ENCODE measurements at regions not wholly inside any gene's neighbourhood (a gene's known extent, or its start where the extent isn't known, plus 50 kb on each side); places are given as distances from the start of the nearest gene placed in this dataset.
"Not testable (repeated sequence)": the region's sequence is repeated elsewhere in the genome, so short reads cannot be mapped to it uniquely, and the experiment has no call there.

DNA sequence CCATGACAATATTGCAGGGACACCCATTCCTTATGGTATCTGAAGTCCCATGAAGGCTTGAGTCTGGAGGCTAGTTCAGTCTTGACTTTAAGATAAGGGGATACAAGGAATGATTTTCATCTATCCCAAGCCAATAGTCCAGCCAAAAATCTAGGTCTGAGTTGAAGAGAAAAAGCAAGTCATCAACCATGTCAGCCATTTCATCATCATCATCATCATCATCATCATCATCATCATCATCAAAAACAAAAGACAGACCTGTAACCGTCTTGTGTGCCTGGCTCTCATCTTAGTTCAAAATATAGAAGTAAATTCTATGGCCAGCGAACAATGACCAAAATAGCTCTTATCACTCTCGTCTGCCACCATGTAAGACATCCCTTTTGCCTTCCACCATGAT lies 59.5 kb upstream of the FAM90A26 start:
- H3K27me3 ChIP-seq (ENCODE audit: insufficient read depth, poor library complexity, severe bottlenecking); DNase-seq (ENCODE audit: low read depth in 1 of 2, low spot score in 1 of 2); H3K27ac ChIP-seq (replicated peaks); H3K4me3 ChIP-seq (replicated peaks; ENCODE audit: insufficient read depth, low read length): not testable (repeated sequence)

DNA sequence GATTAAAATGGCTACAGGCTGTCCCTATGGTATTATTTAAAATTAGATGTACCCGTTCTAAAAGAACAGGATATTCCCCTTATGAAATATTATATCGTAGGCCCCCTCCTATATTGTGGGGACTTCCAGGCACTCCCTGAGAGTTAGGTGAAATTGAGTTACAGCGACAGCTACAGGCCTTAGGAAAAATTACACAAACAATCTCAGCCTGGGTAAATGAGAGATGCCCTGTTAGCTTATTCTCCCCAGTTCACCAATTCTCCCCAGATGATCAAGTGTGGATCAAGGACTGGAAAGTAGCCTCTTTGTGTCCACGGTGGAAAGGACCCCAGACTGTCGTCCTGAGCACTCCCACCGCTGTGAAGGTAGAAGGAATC lies 67.1 kb upstream of the FAM90A26 start:
- DNase-seq (ENCODE audit: low read depth in 1 of 2, low spot score in 1 of 2); H3K27me3 ChIP-seq (ENCODE audit: insufficient read depth, poor library complexity, severe bottlenecking); H3K27ac ChIP-seq (replicated peaks); H3K4me3 ChIP-seq (replicated peaks; ENCODE audit: insufficient read depth, low read length): not testable (repeated sequence)

DNA sequence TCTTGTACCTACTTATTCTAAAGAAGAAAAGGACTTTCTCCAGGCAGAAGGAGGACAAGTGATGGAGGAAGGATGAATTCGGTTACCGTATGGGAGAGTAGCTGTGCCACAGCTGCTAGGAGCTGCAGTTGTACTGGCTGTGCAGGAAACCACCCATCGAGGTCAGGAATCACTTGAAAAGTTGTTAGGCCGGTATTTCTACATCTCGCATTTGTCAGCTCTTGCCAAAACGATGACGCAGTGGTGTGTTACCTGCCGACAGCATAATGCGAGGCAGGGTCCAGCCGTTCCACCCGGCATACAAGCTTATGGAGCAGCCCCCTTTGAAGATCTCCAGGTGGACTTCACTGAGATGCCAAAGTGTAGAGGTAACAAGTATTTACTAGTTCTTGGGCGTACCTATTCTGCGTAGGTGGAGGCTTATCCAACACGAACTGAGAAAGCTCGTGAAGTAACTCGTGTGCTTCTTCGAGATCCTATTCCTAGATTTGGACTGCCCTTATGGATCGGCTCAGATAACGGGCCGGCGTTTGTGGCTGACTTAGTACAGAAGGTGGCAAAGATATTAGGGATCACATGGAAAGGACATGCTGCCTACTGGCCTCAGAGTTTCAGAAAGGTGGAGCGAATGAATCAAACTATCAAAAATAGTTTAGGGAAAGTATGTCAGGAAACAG lies 67.6 kb upstream of the FAM90A26 start:
- not testable (repeated sequence) for H3K27ac ChIP-seq (replicated peaks); H3K27me3 ChIP-seq (ENCODE audit: insufficient read depth, poor library complexity, severe bottlenecking); DNase-seq (ENCODE audit: low read depth in 1 of 2, low spot score in 1 of 2); H3K4me3 ChIP-seq (replicated peaks; ENCODE audit: insufficient read depth, low read length)

DNA sequence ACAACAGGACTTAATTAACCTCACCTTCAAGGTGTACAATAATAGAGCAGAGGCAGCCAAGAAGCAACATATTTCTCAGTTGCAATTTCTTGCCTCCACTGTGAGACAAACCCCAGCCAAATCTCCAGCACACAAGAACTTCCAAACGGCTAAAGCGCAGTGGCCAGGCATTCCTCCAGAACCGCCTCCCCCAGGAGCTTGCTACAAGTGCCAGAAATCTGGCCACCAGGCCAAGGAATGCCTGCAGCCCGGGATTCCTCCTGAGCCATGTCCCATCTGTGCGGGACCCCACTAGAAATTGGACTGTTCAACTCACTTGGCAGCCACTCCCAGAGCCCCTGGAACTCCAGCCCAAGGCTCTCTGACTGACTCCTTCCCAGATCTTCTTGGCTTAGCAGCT lies 73.9 kb upstream of the FAM90A26 start:
- DNase-seq (ENCODE audit: low read depth in 1 of 2, low spot score in 1 of 2); H3K27ac ChIP-seq (replicated peaks); H3K27me3 ChIP-seq (ENCODE audit: insufficient read depth, poor library complexity, severe bottlenecking); H3K4me3 ChIP-seq (replicated peaks; ENCODE audit: insufficient read depth, low read length): not testable (repeated sequence)

DNA sequence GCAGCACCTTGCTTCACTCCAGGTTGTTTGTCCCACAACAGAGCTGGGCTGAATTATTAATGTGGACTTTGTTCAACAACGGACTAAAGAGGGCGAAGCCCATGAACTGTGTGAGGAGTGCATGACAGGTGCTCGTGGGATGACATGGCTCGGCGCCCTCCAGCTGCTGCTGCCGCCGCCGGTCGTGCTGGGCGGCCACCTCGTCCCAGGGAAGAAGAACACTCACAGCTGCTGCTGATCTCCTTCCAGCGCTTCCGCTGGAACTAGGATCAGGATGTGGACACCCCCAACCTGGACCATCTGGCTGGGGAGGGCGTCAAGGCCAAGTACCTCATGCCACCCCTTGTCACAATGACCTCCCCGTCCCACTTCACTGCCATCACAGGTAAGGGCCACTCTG lies 91.4 kb upstream of the FAM90A26 start:
- H3K4me3 ChIP-seq (replicated peaks; ENCODE audit: insufficient read depth, low read length); H3K27ac ChIP-seq (replicated peaks); DNase-seq (ENCODE audit: low read depth in 1 of 2, low spot score in 1 of 2): not testable (repeated sequence)

DNA sequence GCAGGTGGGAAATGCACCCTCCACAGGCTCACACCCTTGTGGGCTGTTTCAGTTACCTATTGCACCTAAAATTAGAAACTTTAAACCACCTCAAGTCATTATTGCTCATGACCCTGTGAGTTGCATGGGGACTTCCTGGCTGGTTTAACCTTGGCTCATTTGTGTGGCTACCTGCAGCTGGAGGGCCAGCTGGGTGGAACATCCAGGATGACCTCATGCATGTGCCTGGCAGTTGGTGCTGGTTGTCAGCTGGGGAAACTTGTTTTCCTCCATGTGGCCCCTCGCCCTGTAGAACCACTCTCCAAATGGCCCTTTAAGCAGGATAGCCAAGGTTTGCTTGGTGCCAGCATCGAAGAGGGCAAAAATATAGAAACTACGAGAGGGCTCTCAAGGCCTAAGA lies 93.2 kb upstream of the FAM90A26 start:
- not testable (repeated sequence) for DNase-seq (ENCODE audit: low read depth in 1 of 2, low spot score in 1 of 2); H3K27me3 ChIP-seq (ENCODE audit: insufficient read depth, poor library complexity, severe bottlenecking); H3K27ac ChIP-seq (replicated peaks); H3K4me3 ChIP-seq (replicated peaks; ENCODE audit: insufficient read depth, low read length)

More for the DNA sequence above, 91.4 kb upstream of the FAM90A26 start:
- not testable (repeated sequence) for H3K27me3 ChIP-seq (ENCODE audit: insufficient read depth, poor library complexity, severe bottlenecking)

DNA sequence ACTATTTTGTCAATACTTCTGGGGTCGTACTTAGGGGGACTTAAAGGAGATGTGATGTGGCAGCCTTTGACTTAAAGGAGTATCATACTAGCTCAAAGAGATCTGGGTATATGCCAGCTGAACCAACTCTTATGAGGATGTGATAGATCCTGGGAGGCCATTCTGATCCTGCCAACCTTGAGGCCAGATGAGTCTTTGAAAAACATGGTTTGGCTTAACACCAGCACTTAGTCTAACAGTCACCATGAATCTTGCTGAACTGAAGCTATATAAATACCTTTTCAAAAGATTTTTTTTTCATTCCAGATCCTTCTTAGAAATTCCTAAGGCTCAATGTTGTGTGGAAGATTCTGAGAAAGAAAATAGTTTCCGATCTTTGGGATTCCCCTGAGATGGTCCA lies 93.7 kb upstream of the FAM90A26 start:
- not testable (repeated sequence) for H3K27me3 ChIP-seq (ENCODE audit: insufficient read depth, poor library complexity, severe bottlenecking); H3K4me3 ChIP-seq (replicated peaks; ENCODE audit: insufficient read depth, low read length); DNase-seq (ENCODE audit: low read depth in 1 of 2, low spot score in 1 of 2); H3K27ac ChIP-seq (replicated peaks)

DNA sequence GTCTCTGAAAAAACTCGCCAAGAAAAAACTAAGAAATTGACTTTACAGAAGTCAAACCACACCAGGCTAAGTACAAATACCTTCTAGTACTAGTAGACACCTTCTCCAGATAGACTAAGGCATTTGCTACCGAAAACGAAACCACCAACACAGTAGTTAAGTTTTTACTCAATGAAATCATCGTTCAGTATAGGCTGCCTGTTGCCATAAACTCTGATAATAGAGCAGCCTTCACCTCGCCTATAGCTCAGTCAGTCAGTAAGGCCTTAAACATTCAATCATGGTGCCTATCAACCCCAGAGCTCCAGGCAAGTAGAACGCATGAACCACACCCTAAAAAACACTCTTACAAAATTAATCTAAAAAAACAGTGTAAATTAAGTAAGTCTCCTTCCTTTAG lies 96.8 kb upstream of the FAM90A26 start:
- not testable (repeated sequence) for H3K27ac ChIP-seq (replicated peaks); H3K4me3 ChIP-seq (replicated peaks; ENCODE audit: insufficient read depth, low read length); H3K27me3 ChIP-seq (ENCODE audit: insufficient read depth, poor library complexity, severe bottlenecking); DNase-seq (ENCODE audit: low read depth in 1 of 2, low spot score in 1 of 2)

DNA sequence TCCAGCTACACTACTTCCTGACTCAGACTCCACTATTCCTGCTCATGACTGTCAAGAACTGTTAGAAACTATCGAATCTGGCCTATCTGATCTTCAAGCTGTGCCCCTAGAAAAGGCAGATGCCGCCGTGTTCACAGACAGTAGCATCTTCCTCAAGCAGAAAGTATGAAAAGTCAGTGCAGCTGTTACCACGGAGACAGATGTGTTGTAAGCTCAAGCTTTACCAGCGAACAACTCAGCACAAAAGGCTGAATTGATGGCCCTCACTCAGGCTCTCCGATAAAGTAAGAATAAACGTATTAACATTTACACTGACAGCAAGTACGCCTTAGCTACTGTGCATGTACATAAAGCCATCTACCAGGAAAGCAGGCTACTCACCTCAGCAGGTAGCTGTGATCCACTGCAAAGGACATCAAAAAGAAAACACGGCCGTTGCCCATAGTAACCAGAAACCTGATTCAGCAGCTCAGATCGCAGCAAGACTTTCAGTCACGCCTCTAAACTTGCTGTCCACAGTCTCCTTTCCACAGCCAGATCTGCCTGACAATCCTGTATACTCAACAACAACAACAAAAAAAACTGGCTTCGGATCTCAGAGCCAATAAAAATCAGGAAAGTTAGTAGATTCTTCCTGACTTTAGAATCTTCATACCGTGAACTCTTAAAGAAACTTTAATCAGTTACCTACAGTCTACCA lies 97.5 kb upstream of the FAM90A26 start:
- not testable (repeated sequence) for H3K27ac ChIP-seq (replicated peaks); H3K4me3 ChIP-seq (replicated peaks; ENCODE audit: insufficient read depth, low read length); H3K27me3 ChIP-seq (ENCODE audit: insufficient read depth, poor library complexity, severe bottlenecking); DNase-seq (ENCODE audit: low read depth in 1 of 2, low spot score in 1 of 2)

DNA sequence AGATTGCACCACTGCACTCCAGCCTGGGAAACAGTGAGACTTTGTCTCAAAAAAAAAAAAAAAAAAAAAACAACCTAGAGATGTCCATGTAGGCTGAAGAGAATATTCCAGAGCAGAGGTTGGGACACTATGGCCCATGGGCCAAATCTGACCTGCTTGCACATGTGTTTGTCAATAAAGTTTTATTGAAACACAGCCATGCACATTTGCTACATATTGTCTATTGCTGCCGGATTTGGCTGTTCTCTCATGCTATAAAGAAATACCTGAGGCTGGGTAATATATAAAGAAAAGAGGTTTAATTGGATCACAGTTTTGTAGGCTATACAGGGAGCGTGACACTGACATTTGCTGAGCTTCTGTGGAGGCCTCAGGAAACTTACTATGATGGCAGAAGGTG lies 102.3 kb upstream of the FAM90A26 start:
- not testable (repeated sequence) for DNase-seq (ENCODE audit: low read depth in 1 of 2, low spot score in 1 of 2); H3K27ac ChIP-seq (replicated peaks); H3K27me3 ChIP-seq (ENCODE audit: insufficient read depth, poor library complexity, severe bottlenecking); H3K4me3 ChIP-seq (replicated peaks; ENCODE audit: insufficient read depth, low read length)

DNA sequence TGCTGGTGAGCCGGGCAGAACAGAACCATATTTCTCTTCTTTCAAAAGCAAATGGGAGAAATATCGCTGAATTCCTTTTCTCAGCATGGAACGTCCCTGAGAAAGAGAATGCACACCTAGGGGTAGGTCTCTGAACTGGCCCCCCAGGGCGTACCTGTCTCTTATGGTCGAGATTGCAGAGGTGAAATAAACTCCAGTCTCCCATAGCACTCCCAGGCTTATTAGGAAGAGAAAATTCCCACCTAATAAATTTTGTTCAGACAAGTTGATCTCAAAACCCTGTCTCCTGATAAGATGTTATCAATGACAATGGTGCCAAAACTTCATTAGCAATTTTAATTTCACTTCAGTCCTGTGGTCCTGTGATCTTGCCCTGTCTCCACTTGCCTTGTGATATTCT lies 106.6 kb upstream of the FAM90A26 start:
- not testable (repeated sequence) for H3K27me3 ChIP-seq (ENCODE audit: insufficient read depth, poor library complexity, severe bottlenecking); H3K4me3 ChIP-seq (replicated peaks; ENCODE audit: insufficient read depth, low read length); H3K27ac ChIP-seq (replicated peaks); DNase-seq (ENCODE audit: low read depth in 1 of 2, low spot score in 1 of 2)

DNA sequence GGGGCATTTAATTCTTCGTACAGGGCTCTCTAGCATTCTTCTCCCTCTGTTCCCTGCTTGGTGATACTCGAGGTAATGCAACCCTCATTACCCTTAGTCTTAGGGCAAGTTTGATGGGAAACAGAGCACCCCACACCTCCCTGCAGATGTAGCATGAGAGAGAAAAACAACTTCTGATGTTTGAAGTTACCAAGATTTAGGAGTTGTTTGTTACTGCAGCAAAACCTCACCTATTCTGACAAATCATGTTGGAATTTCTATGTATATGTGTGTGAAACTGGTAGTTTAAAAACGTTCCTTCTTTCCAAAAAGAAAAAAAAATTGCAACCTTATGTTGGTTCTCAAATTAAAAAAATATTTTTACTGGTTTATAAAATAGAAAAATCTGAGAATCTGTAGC lies 145.3 kb upstream of the FAM90A26 start:
- DNase-seq (ENCODE audit: low read depth in 1 of 2, low spot score in 1 of 2); H3K4me3 ChIP-seq (replicated peaks; ENCODE audit: insufficient read depth, low read length); H3K27ac ChIP-seq (replicated peaks); H3K27me3 ChIP-seq (ENCODE audit: insufficient read depth, poor library complexity, severe bottlenecking): not testable (repeated sequence)

DNA sequence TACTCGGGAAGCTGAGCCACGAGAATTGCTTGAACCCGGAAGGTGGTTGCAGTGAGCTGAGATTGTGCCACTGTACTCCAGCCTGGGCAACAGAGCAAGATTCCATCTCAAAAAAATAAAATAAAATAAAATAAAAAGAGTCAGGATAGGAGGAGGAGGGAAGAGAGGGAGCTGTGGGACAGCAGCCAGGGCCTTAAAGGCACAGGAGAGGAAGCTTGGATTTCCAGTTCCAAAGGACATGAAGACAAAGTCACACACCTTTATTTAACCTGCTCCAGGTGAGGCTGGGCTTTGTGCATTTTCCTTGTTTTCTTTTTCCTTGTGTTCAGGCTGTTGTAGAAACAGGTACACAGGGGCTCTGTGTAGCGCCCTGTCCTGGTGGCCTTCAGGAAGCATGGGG lies 138.2 kb upstream of the HMX1 start:
- not testable (repeated sequence) for DNase-seq (ENCODE audit: low read depth in 1 of 2, low spot score in 1 of 2); H3K27ac ChIP-seq (replicated peaks); H3K27me3 ChIP-seq (ENCODE audit: insufficient read depth, poor library complexity, severe bottlenecking); H3K4me3 ChIP-seq (replicated peaks; ENCODE audit: insufficient read depth, low read length)

DNA sequence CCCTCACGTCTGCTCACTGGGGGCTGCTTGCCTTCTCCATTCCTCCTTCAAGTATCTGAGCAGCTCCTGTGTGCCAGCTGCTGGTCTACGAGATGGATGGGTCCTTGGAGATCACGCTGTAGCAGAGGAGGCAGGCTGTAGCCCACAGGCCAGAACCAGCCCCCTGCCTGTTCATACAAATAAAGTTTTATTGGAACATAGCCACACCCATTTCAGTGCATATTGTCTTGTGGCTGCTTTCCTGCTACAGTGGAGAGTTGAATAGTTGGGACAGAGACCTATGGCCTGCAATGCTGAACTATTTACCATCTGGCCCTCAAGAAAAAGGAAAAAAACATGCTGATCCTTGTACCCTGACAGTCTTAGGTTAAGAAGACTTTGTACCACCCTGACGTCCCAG lies 136.8 kb upstream of the HMX1 start:
- not testable (repeated sequence) for H3K27me3 ChIP-seq (ENCODE audit: insufficient read depth, poor library complexity, severe bottlenecking); H3K4me3 ChIP-seq (replicated peaks; ENCODE audit: insufficient read depth, low read length); DNase-seq (ENCODE audit: low read depth in 1 of 2, low spot score in 1 of 2); H3K27ac ChIP-seq (replicated peaks)

DNA sequence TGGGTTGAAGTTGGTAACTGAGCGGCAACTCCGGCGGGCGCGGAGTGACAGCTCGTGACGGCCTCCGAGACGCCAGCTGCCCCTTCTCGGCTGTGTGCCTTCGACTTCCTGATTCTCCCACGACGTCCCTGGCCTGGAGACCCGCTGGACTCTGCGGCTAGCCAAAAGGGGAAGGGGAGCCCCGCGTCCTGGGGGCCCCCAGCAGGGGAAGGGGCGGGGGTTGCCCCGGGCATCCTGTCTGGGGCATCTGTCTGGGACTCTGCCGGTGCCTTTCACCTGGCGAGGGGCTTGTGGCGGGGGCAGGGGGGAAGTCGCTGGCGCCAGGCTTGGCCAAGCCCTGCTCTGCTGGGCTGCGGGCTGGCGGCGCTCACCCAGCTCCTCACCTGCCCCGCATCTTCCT lies 129.5 kb upstream of the HMX1 start:
- not testable (repeated sequence) for H3K4me3 ChIP-seq (replicated peaks; ENCODE audit: insufficient read depth, low read length); H3K27ac ChIP-seq (replicated peaks); H3K27me3 ChIP-seq (ENCODE audit: insufficient read depth, poor library complexity, severe bottlenecking); DNase-seq (ENCODE audit: low read depth in 1 of 2, low spot score in 1 of 2)

Measured in HL-60 (cell line).